ENCODE measurements at regions not wholly inside any gene's neighbourhood (a gene's known extent, or its start where the extent isn't known, plus 50 kb on each side); places are given as distances from the start of the nearest gene placed in this dataset.

DNA sequence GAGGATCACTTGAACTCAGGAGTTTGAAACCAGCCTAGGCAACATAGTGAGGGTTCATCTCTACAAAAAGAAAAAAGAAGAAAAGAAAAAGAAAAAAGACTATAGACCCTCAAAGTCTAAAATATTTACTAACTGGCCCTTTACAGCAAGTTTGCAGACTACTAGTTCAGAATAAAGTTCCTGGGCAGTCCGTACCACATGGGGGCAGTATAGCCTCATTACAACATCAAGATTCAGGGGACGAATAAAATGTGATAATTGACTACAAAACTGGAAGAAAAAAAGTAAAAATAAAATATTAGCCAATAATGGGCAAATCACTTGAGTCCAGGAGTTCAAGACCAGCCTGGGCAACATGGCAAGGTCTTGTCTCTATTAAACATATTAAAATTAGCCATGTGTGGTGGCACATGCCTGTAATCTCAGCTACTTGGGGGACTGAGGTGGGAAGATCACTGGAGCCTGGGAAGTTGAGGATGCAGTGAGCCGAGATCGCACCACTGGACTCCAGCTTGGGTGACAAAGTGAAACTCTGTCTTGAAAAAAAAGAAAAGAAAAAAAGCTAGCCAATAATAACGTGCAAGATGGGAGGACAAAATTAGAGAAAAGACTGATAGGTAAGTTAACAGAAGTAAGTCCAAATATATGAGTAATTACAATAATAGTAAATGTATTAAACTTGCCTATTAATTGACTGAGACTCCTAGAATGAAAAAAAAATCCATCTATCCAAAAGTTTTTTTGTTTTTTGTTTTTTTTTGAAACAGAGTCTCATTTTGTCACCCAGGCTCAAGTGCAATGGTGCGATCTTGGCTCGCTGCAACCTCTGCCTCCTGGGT lies 129.4 kb upstream of the SEC14L1 start:
- TF ChIP-seq, protein P1, sequence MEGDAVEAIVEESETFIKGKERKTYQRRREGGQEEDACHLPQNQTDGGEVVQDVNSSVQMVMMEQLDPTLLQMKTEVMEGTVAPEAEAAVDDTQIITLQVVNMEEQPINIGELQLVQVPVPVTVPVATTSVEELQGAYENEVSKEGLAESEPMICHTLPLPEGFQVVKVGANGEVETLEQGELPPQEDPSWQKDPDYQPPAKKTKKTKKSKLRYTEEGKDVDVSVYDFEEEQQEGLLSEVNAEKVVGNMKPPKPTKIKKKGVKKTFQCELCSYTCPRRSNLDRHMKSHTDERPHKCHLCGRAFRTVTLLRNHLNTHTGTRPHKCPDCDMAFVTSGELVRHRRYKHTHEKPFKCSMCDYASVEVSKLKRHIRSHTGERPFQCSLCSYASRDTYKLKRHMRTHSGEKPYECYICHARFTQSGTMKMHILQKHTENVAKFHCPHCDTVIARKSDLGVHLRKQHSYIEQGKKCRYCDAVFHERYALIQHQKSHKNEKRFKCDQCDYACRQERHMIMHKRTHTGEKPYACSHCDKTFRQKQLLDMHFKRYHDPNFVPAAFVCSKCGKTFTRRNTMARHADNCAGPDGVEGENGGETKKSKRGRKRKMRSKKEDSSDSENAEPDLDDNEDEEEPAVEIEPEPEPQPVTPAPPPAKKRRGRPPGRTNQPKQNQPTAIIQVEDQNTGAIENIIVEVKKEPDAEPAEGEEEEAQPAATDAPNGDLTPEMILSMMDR (IDR thresholded peaks at IDR 0.05; ENCODE audit: borderline replicate concordance, insufficient read depth, low read depth, low read length) = peak; percentile 53; the same call in 1 of the 2 replicates
- no peak overlapping the region for H3K4me3 ChIP-seq (ENCODE audit: low read depth, low read length)

DNA sequence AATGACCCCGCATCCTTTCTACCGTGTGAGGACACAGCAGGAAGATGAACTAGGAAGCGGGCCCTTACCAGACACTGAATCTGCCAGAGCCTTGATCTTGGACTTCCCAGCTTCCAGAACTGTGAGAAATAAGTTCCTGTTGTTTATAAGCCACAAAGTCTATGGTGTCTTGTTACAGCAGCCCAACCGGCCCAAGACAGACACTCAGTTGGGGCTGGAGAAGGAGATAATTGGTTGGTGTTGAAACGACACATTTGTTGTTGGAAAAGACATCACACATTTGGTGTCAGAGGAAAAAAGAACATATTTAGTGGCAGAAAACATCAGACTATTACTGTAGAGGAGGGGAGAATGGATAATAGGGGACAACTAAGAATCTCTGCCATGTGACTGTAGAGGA lies 122.3 kb upstream of the SEC14L1 start:
- TF ChIP-seq, protein P1 (IDR thresholded peaks at IDR 0.05; ENCODE audit: borderline replicate concordance, insufficient read depth, low read depth, low read length) = no peak
- H3K4me3 ChIP-seq (ENCODE audit: low read depth, low read length) = no peak overlapping the region

DNA sequence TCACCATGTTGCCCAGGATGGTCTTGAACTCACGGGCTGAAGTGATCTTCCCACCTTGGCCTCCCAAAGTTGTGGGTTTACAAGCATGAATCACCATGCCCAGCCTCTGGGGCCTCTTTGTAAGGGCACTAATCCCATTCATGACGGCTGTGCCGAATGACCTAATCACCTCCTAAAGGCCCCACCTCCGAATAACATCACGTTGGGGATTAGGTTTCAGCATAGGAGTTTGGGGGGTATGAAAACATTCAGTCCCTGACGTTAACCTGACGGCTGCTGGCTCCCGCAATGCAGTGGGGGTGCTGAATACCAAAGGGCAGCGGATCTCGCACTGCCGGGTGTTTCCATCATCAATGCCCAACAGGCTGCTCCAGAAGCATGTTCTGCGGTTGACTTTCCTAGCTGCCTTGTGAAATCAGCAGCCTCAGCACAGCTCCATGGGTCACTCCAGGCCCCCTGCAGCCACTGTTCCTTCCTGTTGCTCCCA lies 120.8 kb upstream of the SEC14L1 start:
- TF ChIP-seq, protein P1 (IDR thresholded peaks at IDR 0.05; ENCODE audit: borderline replicate concordance, insufficient read depth, low read depth, low read length) = no peak
- no peak overlapping the region for H3K4me3 ChIP-seq (ENCODE audit: low read depth, low read length)

DNA sequence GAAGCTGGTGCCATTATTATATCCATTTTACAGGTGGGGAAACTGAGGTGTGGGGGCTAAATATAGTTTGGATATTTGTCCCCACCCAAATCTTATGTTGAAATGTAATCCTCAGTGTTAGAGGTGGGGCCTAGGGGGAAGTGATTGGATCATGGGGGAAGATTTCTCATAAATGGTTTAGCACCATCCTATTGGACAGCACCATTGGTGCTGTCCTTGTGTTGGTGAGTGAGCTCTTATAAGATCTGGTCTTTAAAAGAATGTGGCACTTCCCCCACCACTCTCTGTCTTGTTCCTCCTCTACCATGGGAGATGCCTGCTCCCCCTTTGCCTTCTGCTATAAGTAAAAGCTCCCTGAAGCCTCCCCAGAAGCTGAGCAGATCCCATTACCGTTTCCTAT lies 119.8 kb upstream of the SEC14L1 start:
- TF ChIP-seq, protein P1 (IDR thresholded peaks at IDR 0.05; ENCODE audit: borderline replicate concordance, insufficient read depth, low read depth, low read length) = no peak
- H3K4me3 ChIP-seq (ENCODE audit: low read depth, low read length) = no peak overlapping the region

DNA sequence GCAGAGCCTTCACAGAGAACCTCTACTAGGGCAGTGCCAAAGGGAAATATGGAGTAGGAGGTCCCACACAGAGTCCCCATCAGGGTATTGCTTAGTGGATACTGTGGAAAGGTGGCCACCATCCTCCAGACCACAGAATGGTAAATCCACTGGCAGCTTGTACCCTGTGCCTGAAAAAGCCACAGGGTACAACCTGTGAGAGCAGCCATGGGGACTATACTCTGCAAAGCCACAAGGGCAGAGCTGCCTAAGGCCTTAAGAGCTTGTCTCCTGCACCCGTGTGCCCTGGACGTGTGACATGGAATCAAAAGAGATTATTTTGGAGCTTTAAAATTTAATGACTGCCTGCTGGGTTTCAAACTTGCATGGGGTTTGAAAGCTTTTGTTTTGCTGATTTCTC lies 118.0 kb upstream of the SEC14L1 start:
- TF ChIP-seq, protein P1 (IDR thresholded peaks at IDR 0.05; ENCODE audit: borderline replicate concordance, insufficient read depth, low read depth, low read length) = no peak
- H3K4me3 ChIP-seq (ENCODE audit: low read depth, low read length) = no peak overlapping the region

DNA sequence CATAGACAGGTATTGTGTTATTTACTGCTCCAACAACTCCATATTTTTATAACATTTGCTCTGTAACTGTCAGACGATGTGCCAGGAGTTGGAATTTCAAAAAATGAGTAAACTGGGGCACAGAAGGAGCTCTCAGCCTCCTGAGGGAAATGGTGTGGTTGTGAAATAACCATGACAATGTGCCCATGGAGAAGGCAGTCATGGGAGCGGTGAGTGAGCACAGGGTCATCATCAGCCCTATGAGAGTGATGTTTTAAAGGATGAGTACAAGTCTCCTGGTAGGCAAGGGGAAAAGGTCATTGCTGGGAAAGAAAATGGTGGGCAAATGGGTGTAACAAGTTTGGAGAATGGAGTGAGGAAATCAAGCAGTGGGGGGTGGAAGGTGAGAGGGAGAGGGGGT lies 115.0 kb upstream of the SEC14L1 start:
- TF ChIP-seq, protein P1 (IDR thresholded peaks at IDR 0.05; ENCODE audit: borderline replicate concordance, insufficient read depth, low read depth, low read length) = no peak
- no peak overlapping the region for H3K4me3 ChIP-seq (ENCODE audit: low read depth, low read length)
